NCI-H1930 (cell line): ENCODE measurements at regions not wholly inside any gene's neighbourhood (a gene's known extent, or its start where the extent isn't known, plus 50 kb on each side); places are given as distances from the start of the nearest gene placed in this dataset.

ENCODE experiments used
- DNase-seq, 2 experiments: peaks; one replicate each; lab custom pipeline; 2025; lab: John Stamatoyannopoulos, UW

GRCh38 chr12:16972923-16973770, 367.2 kb upstream of the LMO3 start:
- DNase-seq, result no peak

GRCh38 chr12:16962889-16963288, 356.9 kb upstream of the LMO3 start:
- DNase-seq, result no peak

GRCh38 chr12:16955083-16955657, 349.2 kb upstream of the LMO3 start:
- no peak for DNase-seq

- DNase-seq, result no peak
Observed at GRCh38 chr12:16949871-16950667, 344.1 kb upstream of the LMO3 start.

GRCh38 chr12:16949371-16949770, 343.4 kb upstream of the LMO3 start:
- no peak for DNase-seq

GRCh38 chr12:16946704-16947103, 340.7 kb upstream of the LMO3 start:
- no peak for DNase-seq

GRCh38 chr12:16939871-16940306, 333.9 kb upstream of the LMO3 start:
- DNase-seq, result no peak

- no peak for DNase-seq
Observed at GRCh38 chr12:16927259-16927658, 321.3 kb upstream of the LMO3 start.

- DNase-seq, result no peak
Observed at GRCh38 chr12:16920451-16920850, 314.5 kb upstream of the LMO3 start.

GRCh38 chr12:16919551-16919950, 313.6 kb upstream of the LMO3 start:
- no peak for DNase-seq

GRCh38 chr12:16914853-16915252, 308.9 kb upstream of the LMO3 start:
- DNase-seq, result no peak

- no peak for DNase-seq
Observed at GRCh38 chr12:16913832-16914490, 308.0 kb upstream of the LMO3 start.

GRCh38 chr12:16901946-16902345, 296.0 kb upstream of the LMO3 start:
- no peak for DNase-seq

- DNase-seq, result no peak
Observed at GRCh38 chr12:16893426-16893825, 287.5 kb upstream of the LMO3 start.

GRCh38 chr12:16891673-16892072, 285.7 kb upstream of the LMO3 start:
- no peak for DNase-seq

GRCh38 chr12:16884819-16885218, 278.9 kb upstream of the LMO3 start:
- no peak for DNase-seq

- DNase-seq, result no peak
Observed at GRCh38 chr12:16884056-16884455, 278.1 kb upstream of the LMO3 start.

GRCh38 chr12:16881986-16882570, 276.1 kb upstream of the LMO3 start:
- no peak for DNase-seq

GRCh38 chr12:16880864-16881285, 274.9 kb upstream of the LMO3 start:
- peak; percentile 31 to 51 for DNase-seq

GRCh38 chr12:16870845-16871244, 264.9 kb upstream of the LMO3 start:
- DNase-seq, result no peak

GRCh38 chr12:16863742-16864141, 257.8 kb upstream of the LMO3 start:
- no peak for DNase-seq

- DNase-seq, result no peak
Observed at GRCh38 chr12:16857456-16857923, 251.5 kb upstream of the LMO3 start.
